Upper lobe of left lung (tissue), 6 donors: ENCODE measurements at regions not wholly inside any gene's neighbourhood (a gene's known extent, or its start where the extent isn't known, plus 50 kb on each side); places are given as distances from the start of the nearest gene placed in this dataset.

Experiments
- ATAC-seq, 2 donors: fragments of 200-7000 bp; cut with Tn5 transposase; one replicate each; pipeline ENCODE4 v1.9.1; 2022; ENCODE audit warnings: mild to moderate bottlenecking in 2 of 2, moderate library complexity in 2 of 2; ENCODE audit not compliant: low FRiP score in 2 of 2
- DNase-seq, 2 donors: peaks; one replicate each; pipeline ENCODE4 v3.0.0-alpha.2; 2019 to 2020
- H3K27ac ChIP-seq, 4 donors: fragments of 200-600 bp; sonication (generic); one replicate each; pipeline ENCODE4 v1.5.1; 2016 to 2019
- H3K27me3 ChIP-seq, 4 donors: fragments of 200-600 bp; sonication (generic); one replicate each; pipeline ENCODE4 v1.5.1; 2017 to 2019
- H3K36me3 ChIP-seq, 4 donors: fragments of 200-600 bp; sonication (generic); one replicate each; pipeline ENCODE4 v1.5.1; 2016 to 2019
- H3K4me1 ChIP-seq, 4 donors: fragments of 200-600 bp; sonication (generic); one replicate each; pipeline ENCODE4 v1.5.1; 2018 to 2019
- H3K4me3 ChIP-seq, 4 donors: fragments of 200-600 bp; sonication (generic); one replicate each; pipeline ENCODE4 v1.5.1; 2017 to 2019; ENCODE audit warnings: mild to moderate bottlenecking in 2 of 4, moderate library complexity in 1 of 4
- H3K9me3 ChIP-seq, 4 donors: fragments of 200-600 bp; sonication (generic); one replicate each; pipeline ENCODE4 v1.5.1; 2018 to 2019
- EP300 ChIP-seq, 4 donors: sonication (generic); formaldehyde crosslinking; IDR thresholded peaks; one replicate each; pipeline ENCODE4 v1.5.1; 2017; ENCODE audit warnings: antibody characterized with exemption in 4 of 4, control low read depth in 2 of 4
- POLR2A ChIP-seq, 4 donors: fragments of 450-650 bp; IDR thresholded peaks; one replicate each; pipeline ENCODE4 v1.5.1; 2016 to 2017; ENCODE audit warnings: antibody characterized with exemption in 4 of 4, mild to moderate bottlenecking in 2 of 4
- POLR2AphosphoS5 ChIP-seq, 2 donors: sonication (generic); formaldehyde crosslinking; IDR thresholded peaks; one replicate each; pipeline ENCODE4 v1.5.1; 2017; ENCODE audit warnings: antibody characterized with exemption in 2 of 2
- WGBS, 2 donors: methylation state at CpG; one replicate each; pipeline ENCODE4 v1.1.5; 2017 to 2018; 5-methylcytosine and 5-hydroxymethylcytosine counted together
- TF ChIP-seq, protein P1 (sequence below), 6 experiments: fragments of 450-650 bp in 4 of 6; fragments of 200-600 bp in 2 of 6; sonication (generic) in 2 of 6; IDR thresholded peaks; one replicate each; pipeline ENCODE4 v1.5.1; 2016 to 2019; ENCODE audit warnings: antibody characterized with exemption in 6 of 6
- donor health status: DM: no; HTN: no; CAD: no; lungs with moderate emphysema.
- donor health status: DM: no; HTN: yes; CAD: no; lungs with severe emphysema.

GRCh38 chr3:174541708-174542315 is 317.3 kb upstream of the NAALADL2 start:
- H3K36me3 ChIP-seq = no peaks in the 10 kb centered on the region
- TF ChIP-seq POLR2A (IDR thresholded peaks at IDR 0.05) (no peak), POLR2AphosphoS5 (IDR thresholded peaks at IDR 0.05) (no peak), EP300 (IDR thresholded peaks at IDR 0.05) (no peak)
- TF ChIP-seq, protein P1, sequence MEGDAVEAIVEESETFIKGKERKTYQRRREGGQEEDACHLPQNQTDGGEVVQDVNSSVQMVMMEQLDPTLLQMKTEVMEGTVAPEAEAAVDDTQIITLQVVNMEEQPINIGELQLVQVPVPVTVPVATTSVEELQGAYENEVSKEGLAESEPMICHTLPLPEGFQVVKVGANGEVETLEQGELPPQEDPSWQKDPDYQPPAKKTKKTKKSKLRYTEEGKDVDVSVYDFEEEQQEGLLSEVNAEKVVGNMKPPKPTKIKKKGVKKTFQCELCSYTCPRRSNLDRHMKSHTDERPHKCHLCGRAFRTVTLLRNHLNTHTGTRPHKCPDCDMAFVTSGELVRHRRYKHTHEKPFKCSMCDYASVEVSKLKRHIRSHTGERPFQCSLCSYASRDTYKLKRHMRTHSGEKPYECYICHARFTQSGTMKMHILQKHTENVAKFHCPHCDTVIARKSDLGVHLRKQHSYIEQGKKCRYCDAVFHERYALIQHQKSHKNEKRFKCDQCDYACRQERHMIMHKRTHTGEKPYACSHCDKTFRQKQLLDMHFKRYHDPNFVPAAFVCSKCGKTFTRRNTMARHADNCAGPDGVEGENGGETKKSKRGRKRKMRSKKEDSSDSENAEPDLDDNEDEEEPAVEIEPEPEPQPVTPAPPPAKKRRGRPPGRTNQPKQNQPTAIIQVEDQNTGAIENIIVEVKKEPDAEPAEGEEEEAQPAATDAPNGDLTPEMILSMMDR (IDR thresholded peaks at IDR 0.05) = no peak
- no peak for ATAC-seq
- no peaks in the 10 kb centered on the region for H3K27me3 ChIP-seq
- no peak overlapping the region for H3K27ac ChIP-seq
- 87% methylated on average over 2 of the region's 2 CpGs for WGBS, 2 donors
- no peaks in the 10 kb centered on the region for H3K4me1 ChIP-seq
- no peaks in the 10 kb centered on the region for H3K9me3 ChIP-seq
- H3K4me3 ChIP-seq = no peak overlapping the region
- DNase-seq = no peak

DNA sequence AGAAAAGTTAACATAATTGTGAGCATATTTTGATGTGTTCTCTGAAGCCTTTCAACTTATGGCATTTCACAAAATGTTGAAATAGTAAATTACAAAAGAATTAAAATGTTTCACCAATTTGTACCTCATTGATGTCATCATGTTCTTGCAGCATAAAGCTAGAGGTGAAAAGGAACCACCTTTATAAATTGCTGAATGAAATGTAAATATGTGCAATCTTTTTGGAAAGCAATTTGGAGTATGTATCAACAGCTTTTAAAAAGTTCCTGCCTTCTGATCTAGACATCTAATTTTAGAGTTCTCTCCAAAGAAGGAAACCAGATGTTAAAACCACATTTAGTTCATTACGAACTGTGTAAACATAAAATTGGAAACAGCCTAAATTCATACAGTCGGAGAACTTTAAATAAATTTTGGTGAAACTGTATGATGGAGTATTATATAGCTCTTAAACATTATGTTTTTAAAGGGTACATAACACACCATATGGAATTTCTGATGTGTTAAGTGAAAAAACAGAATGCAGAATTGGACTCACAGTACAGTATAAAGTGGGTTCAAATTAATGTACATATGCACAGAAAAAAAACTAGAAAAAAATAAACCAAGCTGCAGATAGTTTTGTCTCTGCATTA is 311.2 kb upstream of the NAALADL2 start:
- H3K4me3 ChIP-seq = no peak overlapping the region
- no peaks in the 10 kb centered on the region for H3K27me3 ChIP-seq
- TF ChIP-seq, protein P1 (IDR thresholded peaks at IDR 0.05) = no peak
- TF ChIP-seq EP300 (IDR thresholded peaks at IDR 0.05) = no peak
- no peak for TF ChIP-seq POLR2A (IDR thresholded peaks at IDR 0.05)
- no peak for TF ChIP-seq POLR2AphosphoS5 (IDR thresholded peaks at IDR 0.05)
- H3K9me3 ChIP-seq = no peaks in the 10 kb centered on the region
- H3K4me1 ChIP-seq = no peaks in the 10 kb centered on the region
- 21 to 25% methylated on average over 2 of the region's 2 CpGs for WGBS, 2 donors
- no peak for ATAC-seq
- no peaks in the 10 kb centered on the region for H3K36me3 ChIP-seq
- DNase-seq = no peak
- H3K27ac ChIP-seq = no peak overlapping the region

GRCh38 chr3:174548841-174549623 is 310.1 kb upstream of the NAALADL2 start:
- H3K4me3 ChIP-seq = no peak overlapping the region
- TF ChIP-seq POLR2AphosphoS5 (IDR thresholded peaks at IDR 0.05) = no peak
- no peak for TF ChIP-seq EP300 (IDR thresholded peaks at IDR 0.05)
- TF ChIP-seq, protein P1 (IDR thresholded peaks at IDR 0.05) = no peak
- no peak for TF ChIP-seq POLR2A (IDR thresholded peaks at IDR 0.05)
- DNase-seq (no peak), ATAC-seq (no peak)
- no peak overlapping the region for H3K27ac ChIP-seq
- H3K36me3 ChIP-seq = no peaks in the 10 kb centered on the region
- 69 to 74% methylated on average over 4 of the region's 4 CpGs for WGBS, 2 donors
- no peaks in the 10 kb centered on the region for H3K27me3 ChIP-seq
- no peaks in the 10 kb centered on the region for H3K9me3 ChIP-seq
- H3K4me1 ChIP-seq = no peaks in the 10 kb centered on the region

DNA sequence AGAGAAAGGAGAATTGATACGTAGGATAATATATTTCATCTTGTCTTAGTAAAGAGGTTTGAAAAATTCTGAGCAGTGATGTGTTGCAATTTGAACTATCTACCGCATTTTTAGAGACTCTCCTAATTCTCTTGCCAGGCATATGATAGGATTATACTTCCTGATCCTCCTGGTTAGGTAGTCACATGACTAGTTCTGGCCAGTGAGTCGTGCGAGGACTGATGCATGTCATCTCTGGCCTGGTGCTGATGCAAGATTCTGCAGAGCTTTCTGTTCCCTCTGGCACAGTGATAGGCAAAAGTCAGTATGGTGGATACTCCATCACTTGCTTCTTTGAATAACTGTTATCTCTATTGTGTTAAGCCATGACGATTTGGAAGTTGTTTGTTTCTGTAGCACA is 277.6 kb upstream of the NAALADL2 start:
- ATAC-seq (no peak), DNase-seq (no peak)
- Histone ChIP-seq H3K36me3 (no peaks in the 10 kb centered on the region), H3K9me3 (no peaks in the 10 kb centered on the region), H3K27me3 (no peaks in the 10 kb centered on the region), H3K4me3 (no peak overlapping the region), H3K27ac (no peak overlapping the region), H3K4me1 (no peaks in the 10 kb centered on the region)
- 96 to 97% methylated on average over 5 of the region's 5 CpGs for WGBS, 2 donors
- no peak for TF ChIP-seq POLR2A (IDR thresholded peaks at IDR 0.05)
- TF ChIP-seq, protein P1 (IDR thresholded peaks at IDR 0.05) = no peak
